ENCODE measurements at regions not wholly inside any gene's neighbourhood (a gene's known extent, or its start where the extent isn't known, plus 50 kb on each side); places are given as distances from the start of the nearest gene placed in this dataset.

GRCh38 chr18:78622251-78622906, 357.2 kb upstream of the SALL3 start:
- no peak for DNase-seq

- no peak for DNase-seq
Observed at GRCh38 chr18:78622907-78623541, 356.6 kb upstream of the SALL3 start.

GRCh38 chr18:78624646-78625279, 354.9 kb upstream of the SALL3 start:
- no peak for DNase-seq

- peak; percentile 71 for DNase-seq
Observed at GRCh38 chr18:78625847-78626246, 353.8 kb upstream of the SALL3 start.

- DNase-seq: no peak
Observed at GRCh38 chr18:78627551-78628346, 351.9 kb upstream of the SALL3 start.

GRCh38 chr18:78629426-78629825, 350.2 kb upstream of the SALL3 start:
- no peak for DNase-seq

GRCh38 chr18:78630356-78630755, 349.3 kb upstream of the SALL3 start:
- DNase-seq: no peak

GRCh38 chr18:78630981-78631510, 348.6 kb upstream of the SALL3 start:
- no peak for DNase-seq

- peak; percentile 73 for DNase-seq
Observed at GRCh38 chr18:78632111-78632541, 347.5 kb upstream of the SALL3 start.

- DNase-seq: no peak
Observed at GRCh38 chr18:78634061-78634696, 345.4 kb upstream of the SALL3 start.

- no peak for DNase-seq
Observed at GRCh38 chr18:78635093-78635800, 344.4 kb upstream of the SALL3 start.

GRCh38 chr18:78636260-78636659, 343.4 kb upstream of the SALL3 start:
- no peak for DNase-seq

GRCh38 chr18:78637442-78638402, 341.9 kb upstream of the SALL3 start:
- DNase-seq: no peak

- peak; percentile 23 for DNase-seq
Observed at GRCh38 chr18:78639006-78639950, 340.3 kb upstream of the SALL3 start.

GRCh38 chr18:78640246-78640995, 339.2 kb upstream of the SALL3 start:
- peak; percentile 15 for DNase-seq

GRCh38 chr18:78641689-78642231, 337.9 kb upstream of the SALL3 start:
- peak; percentile 74 for DNase-seq

GRCh38 chr18:78642296-78642951, 337.2 kb upstream of the SALL3 start:
- DNase-seq: no peak

GRCh38 chr18:78643004-78643403, 336.6 kb upstream of the SALL3 start:
- peak; percentile 92 for DNase-seq
